Liver (tissue), 8 donors: ENCODE measurements at regions not wholly inside any gene's neighbourhood (a gene's known extent, or its start where the extent isn't known, plus 50 kb on each side); places are given as distances from the start of the nearest gene placed in this dataset.

Experiments used
- DNase-seq: peaks from one replicate; pipeline ENCODE4 v3.0.0-alpha.2; 2017; ENCODE audit warnings: low spot score
- H3K27ac ChIP-seq, 2 donors: one replicate each; pipeline ENCODE4 v1.7.0; 2013; ENCODE audit warnings: inconsistent platforms in 2 of 2, low read length in 2 of 2, control low read depth in 1 of 2, low read depth in 1 of 2, mild to moderate bottlenecking in 1 of 2
- H3K27me3 ChIP-seq, 4 donors: one replicate each; pipeline versions ENCODE4 v1.6.1 to v1.7.0; 2013; ENCODE audit warnings: low read length in 3 of 4, inconsistent platforms in 1 of 4, mild to moderate bottlenecking in 1 of 4, moderate library complexity in 1 of 4; ENCODE audit not compliant: control insufficient read depth in 4 of 4, insufficient read depth in 4 of 4
- H3K36me3 ChIP-seq, 4 donors: one replicate each; pipeline versions ENCODE4 v1.6.1 to v1.7.0; 2013; ENCODE audit warnings: low read length in 3 of 4, mild to moderate bottlenecking in 3 of 4, low read depth in 1 of 4, moderate library complexity in 1 of 4; ENCODE audit not compliant: control insufficient read depth in 4 of 4, insufficient read depth in 3 of 4
- H3K4me1 ChIP-seq, 4 donors: one replicate each; pipeline versions ENCODE4 v1.6.1 to v1.7.0; 2013; ENCODE audit warnings: low read length in 3 of 4, mild to moderate bottlenecking in 3 of 4, moderate library complexity in 1 of 4; ENCODE audit not compliant: control insufficient read depth in 4 of 4, insufficient read depth in 4 of 4
- H3K4me3 ChIP-seq, 3 donors: one replicate each; pipeline versions ENCODE4 v1.6.1 to v1.7.0; 2013; ENCODE audit warnings: low read length in 3 of 3, control low read depth in 1 of 3, low read depth in 1 of 3, mild to moderate bottlenecking in 1 of 3
- H3K9ac ChIP-seq, 2 donors: one replicate each; pipeline ENCODE4 v1.7.0; 2013; ENCODE audit warnings: low read length in 2 of 2, mild to moderate bottlenecking in 2 of 2, moderate library complexity in 2 of 2, control low read depth in 1 of 2, low read depth in 1 of 2
- H3K9me3 ChIP-seq, 4 donors: one replicate each; pipeline versions ENCODE4 v1.6.1 to v1.7.0; 2013; ENCODE audit warnings: low read length in 3 of 4; ENCODE audit not compliant: control insufficient read depth in 4 of 4
- CTCF ChIP-seq: fragments of 150-350 bp; IDR thresholded peaks from 2 replicates; pipeline ENCODE4 v1.5.1; 2017; ENCODE audit warnings: improper control_type of control experiment, low read depth, low read length; ENCODE audit not compliant: missing input control
- EGR1 ChIP-seq, 2 donors: IDR thresholded peaks; 2 replicates each; pipeline ENCODE4 v1.6.1; 2016 to 2018; ENCODE audit warnings: antibody characterized with exemption in 2 of 2, low read depth in 2 of 2
- FOXA1 ChIP-seq: IDR thresholded peaks from 2 replicates; pipeline ENCODE4 v1.6.1; 2016; ENCODE audit warnings: antibody characterized with exemption
- FOXA2 ChIP-seq: IDR thresholded peaks from 2 replicates; pipeline ENCODE4 v1.6.1; 2016; ENCODE audit warnings: antibody characterized with exemption
- GABPA ChIP-seq, 2 donors: IDR thresholded peaks in 1 of 2; conservative IDR thresholded peaks in 1 of 2; 2 replicates each; pipeline ENCODE4 v1.6.1; 2016; ENCODE audit warnings: antibody characterized with exemption in 2 of 2, mild to moderate bottlenecking in 1 of 2, moderate library complexity in 1 of 2
- HNF4A ChIP-seq, 2 donors: conservative IDR thresholded peaks; 2 replicates each; pipeline ENCODE4 v1.6.1; 2016; ENCODE audit warnings: antibody characterized with exemption in 2 of 2, mild to moderate bottlenecking in 2 of 2
- HNF4G ChIP-seq: IDR thresholded peaks from 2 replicates; pipeline ENCODE4 v1.6.1; 2016; ENCODE audit warnings: antibody characterized with exemption
- JUND ChIP-seq, 2 donors: IDR thresholded peaks; 2 replicates each; pipeline ENCODE4 v1.6.1; 2016; ENCODE audit warnings: antibody characterized with exemption in 2 of 2
- MAX ChIP-seq: IDR thresholded peaks from 2 replicates; pipeline ENCODE4 v1.6.1; 2016; ENCODE audit warnings: antibody characterized with exemption
- NR2F2 ChIP-seq: IDR thresholded peaks from 2 replicates; pipeline ENCODE4 v1.6.1; 2016; ENCODE audit warnings: antibody characterized with exemption
- REST ChIP-seq: IDR thresholded peaks from 2 replicates; pipeline ENCODE4 v1.6.1; 2016; ENCODE audit warnings: antibody characterized with exemption, mild to moderate bottlenecking
- SP1 ChIP-seq: IDR thresholded peaks from 2 replicates; pipeline ENCODE4 v1.6.1; 2018; ENCODE audit warnings: antibody characterized with exemption, mild to moderate bottlenecking
- TAF1 ChIP-seq: conservative IDR thresholded peaks from 2 replicates; pipeline ENCODE4 v1.6.1; 2016; ENCODE audit warnings: antibody characterized with exemption, mild to moderate bottlenecking
- YY1 ChIP-seq: IDR thresholded peaks from 2 replicates; pipeline ENCODE4 v1.6.1; 2016; ENCODE audit warnings: antibody characterized with exemption, mild to moderate bottlenecking
- ZBTB33 ChIP-seq: IDR thresholded peaks from 2 replicates; pipeline ENCODE4 v1.6.1; 2016; ENCODE audit warnings: antibody characterized with exemption
- WGBS: extraction: QIAGEN DNeasy Blood & Tissue Kit; methylation state at CpG from one replicate; pipeline ENCODE4 v1.1.7; 2013; 5-methylcytosine and 5-hydroxymethylcytosine counted together
- donor health status: healthy.
- donor health status: healthy.
- donor health status: healthy.
- donor health status: healthy.
- donor health status: healthy.

DNA sequence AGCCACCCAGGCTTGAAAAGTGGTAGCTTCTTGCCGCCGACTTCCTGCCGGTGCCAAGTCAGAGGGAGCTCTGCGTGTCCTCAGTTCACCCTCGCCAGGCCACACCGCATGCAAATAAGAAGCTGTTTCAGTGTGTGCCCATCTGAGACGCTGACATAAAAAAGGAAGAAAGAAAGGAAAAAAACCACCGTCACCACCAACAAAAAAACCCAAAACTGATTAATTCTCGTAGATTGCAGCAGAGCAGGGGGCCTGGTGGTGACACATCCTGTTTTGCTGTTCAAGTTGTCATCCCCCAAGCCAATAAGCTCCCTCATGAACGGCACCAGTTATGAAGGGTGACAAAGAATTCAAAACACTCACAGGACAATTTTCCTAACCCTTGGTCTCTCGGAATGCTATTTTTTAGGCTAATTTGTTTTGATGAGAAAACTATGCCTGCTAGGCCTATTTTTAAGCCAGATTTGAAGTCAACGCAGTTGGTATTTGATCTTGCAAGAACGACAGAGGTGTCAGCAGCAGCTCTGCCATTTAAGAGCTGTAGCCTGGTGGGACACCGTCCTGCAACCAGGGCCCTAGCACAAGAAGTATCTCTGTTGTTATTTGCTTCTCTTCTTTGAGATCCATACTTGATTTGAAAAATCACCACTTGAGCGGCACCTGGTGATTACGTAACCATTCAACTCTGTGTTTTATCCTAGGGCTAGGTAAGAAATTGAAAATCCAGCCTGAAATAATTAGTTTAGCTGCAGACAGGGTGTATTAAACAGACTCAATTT lies 145.6 kb downstream of the PFKFB3 start:
- Histone ChIP-seq H3K36me3 (no peaks in the 10 kb centered on the region), H3K27ac (no peak overlapping the region), H3K9me3 (no peaks in the 10 kb centered on the region), H3K4me3 (no peak overlapping the region), H3K4me1 (peaks cover 0 to 2% (median 0%) of the 10 kb centered on the region in 4 donors), H3K9ac (no peak overlapping the region), H3K27me3 (no peaks in the 10 kb centered on the region)
- TF ChIP-seq REST (no peak), YY1 (no peak), JUND (IDR thresholded peaks at IDR 0.05) (no peak), EGR1 (IDR thresholded peaks at IDR 0.05; ENCODE audit: low read depth in 2 of 2) (no peak), ZBTB33 (no peak), HNF4A (conservative IDR thresholded peaks at IDR 0.05) (no peak), GABPA (IDR thresholded peaks at IDR 0.05 in 1 of 2, conservative IDR thresholded peaks at IDR 0.05 in 1 of 2) (no peak), FOXA1 (no peak), CTCF (no peak), MAX (no peak), HNF4G (no peak), NR2F2 (no peak), SP1 (no peak), TAF1 (no peak), FOXA2 (no peak)
- DNase-seq = no peak
- WGBS = 58% methylated on average over 16 of the region's 16 CpGs
